ENCODE measurements at regions not wholly inside any gene's neighbourhood (a gene's known extent, or its start where the extent isn't known, plus 50 kb on each side); places are given as distances from the start of the nearest gene placed in this dataset.

DNA sequence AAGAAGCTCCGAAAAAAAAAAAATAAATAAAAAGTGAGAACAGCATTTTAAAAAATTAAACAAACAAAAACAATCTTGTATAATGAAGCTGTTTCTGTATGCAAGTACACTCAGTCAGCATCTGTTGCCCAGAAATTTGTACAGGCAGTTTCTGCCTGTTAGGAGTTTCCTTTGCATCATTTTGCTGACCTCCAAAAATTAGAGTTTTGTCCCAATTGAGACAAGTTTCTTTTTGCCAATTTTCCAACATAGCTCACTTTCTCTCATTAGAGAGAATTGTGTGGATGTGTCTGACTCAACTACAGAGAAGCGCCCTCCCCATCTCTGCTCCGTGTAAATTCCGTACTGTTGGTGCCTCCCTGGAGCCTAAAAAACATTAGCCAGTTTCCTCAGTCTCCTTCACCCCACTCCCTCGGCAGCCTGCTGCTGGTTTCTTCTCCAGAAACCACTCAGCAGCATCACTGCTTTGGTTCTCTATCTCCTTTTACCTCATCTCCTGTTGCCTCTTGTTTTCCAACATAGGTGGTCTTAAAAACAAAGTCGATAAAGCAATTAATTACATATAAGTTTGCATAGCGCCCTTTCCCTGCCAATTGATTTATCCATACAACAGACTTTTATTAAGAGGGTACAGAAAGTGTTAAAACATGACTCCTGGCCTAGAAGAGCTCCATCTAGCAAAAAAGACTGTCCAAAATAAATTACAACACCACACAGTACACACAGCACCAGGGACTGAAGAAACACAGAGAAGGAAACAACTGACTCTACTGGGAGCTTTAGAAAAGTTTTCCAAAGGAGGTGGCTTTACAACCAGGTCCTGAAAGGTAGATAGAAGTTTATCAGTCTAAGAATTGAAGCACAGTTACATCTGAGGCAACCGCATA lies 286.7 kb downstream of the SHOX2 start:
- no peak for TF ChIP-seq CTCF (IDR thresholded peaks at IDR 0.05; ENCODE audit: insufficient read depth, low read depth, low read length)
- no peak for DNase-seq (ENCODE audit: low read depth)
- no peak overlapping the region for H3K4me3 ChIP-seq (ENCODE audit: low read depth, low read length)

DNA sequence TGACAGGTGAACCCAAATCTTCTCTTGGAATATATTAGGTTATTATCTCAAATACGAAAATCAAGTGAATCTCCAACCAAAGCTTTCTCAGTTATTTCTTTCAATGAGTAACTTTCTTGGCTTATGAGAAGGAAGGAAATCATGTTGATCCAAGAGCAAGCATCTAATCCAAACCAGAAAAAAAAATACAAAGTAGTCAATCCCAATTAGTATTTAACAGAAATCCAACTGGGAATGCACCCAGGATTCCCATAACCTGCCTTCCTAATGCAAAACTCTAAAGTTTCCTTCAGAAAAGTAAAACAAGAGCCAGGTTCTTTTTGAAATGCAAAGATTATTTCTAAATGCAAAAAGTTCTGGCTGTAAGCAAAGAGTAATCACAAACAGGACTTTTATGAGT lies 289.3 kb downstream of the SHOX2 start:
- TF ChIP-seq CTCF (IDR thresholded peaks at IDR 0.05; ENCODE audit: insufficient read depth, low read depth, low read length), result no peak
- no peak for DNase-seq (ENCODE audit: low read depth)
- no peak overlapping the region for H3K4me3 ChIP-seq (ENCODE audit: low read depth, low read length)

- DNase-seq (ENCODE audit: low read depth), result no peak
- no peak for TF ChIP-seq CTCF (IDR thresholded peaks at IDR 0.05; ENCODE audit: insufficient read depth, low read depth, low read length)
- H3K4me3 ChIP-seq (ENCODE audit: low read depth, low read length), result no peak overlapping the region
These were observed 289.9 kb downstream of the SHOX2 start for GRCh38 chr3:157816296-157816695.

- TF ChIP-seq CTCF (IDR thresholded peaks at IDR 0.05; ENCODE audit: insufficient read depth, low read depth, low read length), result no peak
- no peak for DNase-seq (ENCODE audit: low read depth)
- no peak overlapping the region for H3K4me3 ChIP-seq (ENCODE audit: low read depth, low read length)
These were observed 290.5 kb downstream of the SHOX2 start for GRCh38 chr3:157815739-157816138.

- H3K4me3 ChIP-seq (ENCODE audit: low read depth, low read length), result no peak overlapping the region
- no peak for DNase-seq (ENCODE audit: low read depth)
These were observed 295.1 kb downstream of the SHOX2 start for GRCh38 chr3:157810924-157811718.

GRCh38 chr3:157807280-157807679 lies 298.9 kb downstream of the SHOX2 start:
- no peak for DNase-seq (ENCODE audit: low read depth)
- no peak for TF ChIP-seq CTCF (IDR thresholded peaks at IDR 0.05; ENCODE audit: insufficient read depth, low read depth, low read length)
- H3K4me3 ChIP-seq (ENCODE audit: low read depth, low read length), result no peak overlapping the region

More at GRCh38 chr3:157810924-157811718, 295.1 kb downstream of the SHOX2 start:
- TF ChIP-seq CTCF (IDR thresholded peaks at IDR 0.05; ENCODE audit: insufficient read depth, low read depth, low read length), result no peak

All from fibroblast of villous mesenchyme (primary cell).